ENCODE measurements at regions not wholly inside any gene's neighbourhood (a gene's known extent, or its start where the extent isn't known, plus 50 kb on each side); places are given as distances from the start of the nearest gene placed in this dataset.

DNA sequence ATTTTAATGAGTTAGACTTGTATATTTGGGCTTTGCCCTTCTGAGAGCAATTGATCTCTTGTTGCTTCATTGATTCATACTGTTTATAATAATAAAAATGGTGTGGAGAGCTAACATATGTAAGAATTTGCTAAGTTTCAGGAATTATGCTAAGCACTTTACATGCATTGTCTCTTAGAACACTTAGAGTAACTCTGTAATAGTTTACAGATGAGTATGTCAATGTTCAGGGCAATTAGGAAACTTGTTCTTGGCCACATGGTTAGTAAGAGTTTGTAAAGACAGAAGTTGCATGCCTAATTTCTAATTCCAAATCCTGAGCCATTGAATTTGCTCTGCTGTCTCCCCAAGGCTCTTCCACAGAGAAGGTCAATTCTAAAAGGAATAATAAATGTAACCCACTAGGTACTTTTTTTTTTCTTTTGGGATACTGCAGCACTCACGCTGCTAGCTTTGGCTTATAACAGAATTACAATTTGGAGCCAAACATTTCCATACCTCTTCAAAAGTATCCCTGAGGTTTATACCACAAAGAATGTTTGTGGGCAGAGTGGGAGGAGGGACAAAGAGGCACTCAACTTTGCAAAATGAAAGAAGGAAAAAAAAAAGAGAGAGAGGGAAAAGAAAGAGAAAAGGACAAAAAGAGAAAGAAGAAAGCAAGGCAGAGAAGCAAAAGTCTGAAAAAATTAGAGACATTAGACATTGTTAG, 232.4 kb downstream of the CALCRL start:
- H3K27me3 ChIP-seq (ENCODE audit: insufficient read depth, low read length) = no peaks in the 10 kb centered on the region
- H3K4me3 ChIP-seq (ENCODE audit: insufficient read depth, low read length) = no peak overlapping the region
- H2AFZ ChIP-seq (ENCODE audit: low read length) = no peak overlapping the region
- H3K4me1 ChIP-seq (ENCODE audit: insufficient read depth, low read length) = no peaks in the 10 kb centered on the region
- no peaks in the 10 kb centered on the region for H4K20me1 ChIP-seq (ENCODE audit: insufficient read depth, low read length)
- H3K4me2 ChIP-seq (ENCODE audit: insufficient read depth, low read length) = no peak overlapping the region
- TF ChIP-seq, protein P1, sequence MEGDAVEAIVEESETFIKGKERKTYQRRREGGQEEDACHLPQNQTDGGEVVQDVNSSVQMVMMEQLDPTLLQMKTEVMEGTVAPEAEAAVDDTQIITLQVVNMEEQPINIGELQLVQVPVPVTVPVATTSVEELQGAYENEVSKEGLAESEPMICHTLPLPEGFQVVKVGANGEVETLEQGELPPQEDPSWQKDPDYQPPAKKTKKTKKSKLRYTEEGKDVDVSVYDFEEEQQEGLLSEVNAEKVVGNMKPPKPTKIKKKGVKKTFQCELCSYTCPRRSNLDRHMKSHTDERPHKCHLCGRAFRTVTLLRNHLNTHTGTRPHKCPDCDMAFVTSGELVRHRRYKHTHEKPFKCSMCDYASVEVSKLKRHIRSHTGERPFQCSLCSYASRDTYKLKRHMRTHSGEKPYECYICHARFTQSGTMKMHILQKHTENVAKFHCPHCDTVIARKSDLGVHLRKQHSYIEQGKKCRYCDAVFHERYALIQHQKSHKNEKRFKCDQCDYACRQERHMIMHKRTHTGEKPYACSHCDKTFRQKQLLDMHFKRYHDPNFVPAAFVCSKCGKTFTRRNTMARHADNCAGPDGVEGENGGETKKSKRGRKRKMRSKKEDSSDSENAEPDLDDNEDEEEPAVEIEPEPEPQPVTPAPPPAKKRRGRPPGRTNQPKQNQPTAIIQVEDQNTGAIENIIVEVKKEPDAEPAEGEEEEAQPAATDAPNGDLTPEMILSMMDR (IDR thresholded peaks at IDR 0.05; ENCODE audit: extremely low read depth, low read depth, low read length) = no peak
- no peaks in the 10 kb centered on the region for H3K36me3 ChIP-seq (ENCODE audit: insufficient read depth, low read length)
- H3K27ac ChIP-seq (ENCODE audit: low read depth, low read length) = no peak overlapping the region
- H3K9me3 ChIP-seq (ENCODE audit: low read depth, low read length) = no peaks in the 10 kb centered on the region
- DNase-seq (ENCODE audit: insufficient read length, low spot score, missing footprints) = no peak
- no peaks in the 10 kb centered on the region for H3K79me2 ChIP-seq (ENCODE audit: insufficient read depth, low read length)

DNA sequence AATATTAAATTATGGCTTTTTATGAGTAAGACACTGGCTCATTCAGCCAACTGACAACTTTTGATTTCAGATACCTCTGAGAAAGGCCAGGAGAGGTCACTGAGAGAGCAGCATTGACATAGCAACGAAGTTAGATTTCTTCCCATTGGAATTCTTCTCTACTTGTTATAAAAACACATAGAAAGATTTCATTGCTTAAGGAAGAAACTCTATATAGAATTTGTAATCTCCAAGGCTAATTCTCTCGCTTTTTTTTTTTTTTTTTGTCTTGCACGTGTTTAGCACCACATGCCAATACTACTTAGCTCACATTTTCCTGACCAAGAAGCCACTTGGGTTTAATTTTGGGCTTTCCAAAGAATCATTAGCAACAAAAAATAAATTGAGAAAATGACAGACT, 233.7 kb downstream of the CALCRL start:
- Histone ChIP-seq H3K4me3 (ENCODE audit: insufficient read depth, low read length) (no peak overlapping the region), H3K27ac (ENCODE audit: low read depth, low read length) (no peak overlapping the region), H3K79me2 (ENCODE audit: insufficient read depth, low read length) (no peaks in the 10 kb centered on the region), H3K27me3 (ENCODE audit: insufficient read depth, low read length) (no peaks in the 10 kb centered on the region), H4K20me1 (ENCODE audit: insufficient read depth, low read length) (no peaks in the 10 kb centered on the region), H3K36me3 (ENCODE audit: insufficient read depth, low read length) (no peaks in the 10 kb centered on the region), H3K4me2 (ENCODE audit: insufficient read depth, low read length) (no peak overlapping the region), H3K4me1 (ENCODE audit: insufficient read depth, low read length) (no peaks in the 10 kb centered on the region), H3K9me3 (ENCODE audit: low read depth, low read length) (no peaks in the 10 kb centered on the region), H2AFZ (ENCODE audit: low read length) (no peak overlapping the region)
- no peak for DNase-seq (ENCODE audit: insufficient read length, low spot score, missing footprints)
- TF ChIP-seq, protein P1 (IDR thresholded peaks at IDR 0.05; ENCODE audit: extremely low read depth, low read depth, low read length) = no peak

DNA sequence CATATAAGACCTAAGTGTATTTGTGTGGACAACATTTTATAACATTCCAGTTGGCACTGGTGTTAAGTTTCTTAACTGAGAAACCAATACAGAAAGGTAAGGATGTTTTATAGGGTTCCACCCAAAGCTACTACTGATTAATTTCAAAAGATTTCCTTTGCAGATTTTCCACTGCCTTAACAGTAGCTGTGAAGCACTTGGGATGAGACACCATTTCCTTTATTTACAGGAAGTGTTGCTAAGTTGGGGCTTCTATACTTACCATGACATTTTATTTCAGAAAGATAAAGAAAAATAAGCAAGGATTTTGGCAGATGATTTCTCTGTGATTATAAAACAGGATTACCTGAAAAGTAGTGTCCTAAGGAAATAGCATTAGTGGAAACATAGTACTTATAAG, 234.3 kb downstream of the CALCRL start:
- Histone ChIP-seq H3K4me2 (ENCODE audit: insufficient read depth, low read length) (no peak overlapping the region), H3K79me2 (ENCODE audit: insufficient read depth, low read length) (no peaks in the 10 kb centered on the region), H3K9me3 (ENCODE audit: low read depth, low read length) (no peaks in the 10 kb centered on the region), H3K27ac (ENCODE audit: low read depth, low read length) (no peak overlapping the region), H4K20me1 (ENCODE audit: insufficient read depth, low read length) (no peaks in the 10 kb centered on the region), H3K36me3 (ENCODE audit: insufficient read depth, low read length) (no peaks in the 10 kb centered on the region), H3K4me1 (ENCODE audit: insufficient read depth, low read length) (no peaks in the 10 kb centered on the region), H3K27me3 (ENCODE audit: insufficient read depth, low read length) (no peaks in the 10 kb centered on the region), H3K4me3 (ENCODE audit: insufficient read depth, low read length) (no peak overlapping the region), H2AFZ (ENCODE audit: low read length) (no peak overlapping the region)
- DNase-seq (ENCODE audit: insufficient read length, low spot score, missing footprints) = no peak
- TF ChIP-seq, protein P1 (IDR thresholded peaks at IDR 0.05; ENCODE audit: extremely low read depth, low read depth, low read length) = no peak

DNA sequence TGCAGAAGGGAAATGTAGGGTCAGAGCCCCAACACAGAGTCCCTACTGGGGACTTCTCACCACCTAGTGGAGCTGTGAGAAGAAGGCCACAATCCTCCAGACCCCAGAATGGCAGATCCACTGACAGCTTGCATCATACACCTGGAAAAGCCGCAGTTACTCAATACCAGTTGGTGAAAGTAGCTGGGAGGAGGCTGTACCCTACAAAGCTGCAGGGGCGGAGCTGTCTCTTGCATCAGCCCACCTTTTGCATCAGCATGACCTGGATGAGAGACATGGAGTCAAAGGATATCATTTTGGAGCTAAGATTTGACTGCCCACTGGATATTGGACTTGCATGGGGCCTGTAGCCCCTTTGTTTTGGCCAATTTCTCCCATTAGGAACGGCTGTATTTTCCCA, 237.3 kb downstream of the CALCRL start:
- Histone ChIP-seq H3K4me3 (ENCODE audit: insufficient read depth, low read length) (no peak overlapping the region), H2AFZ (ENCODE audit: low read length) (no peak overlapping the region), H3K4me2 (ENCODE audit: insufficient read depth, low read length) (no peak overlapping the region), H3K9me3 (ENCODE audit: low read depth, low read length) (no peaks in the 10 kb centered on the region), H3K79me2 (ENCODE audit: insufficient read depth, low read length) (no peaks in the 10 kb centered on the region), H3K27ac (ENCODE audit: low read depth, low read length) (no peak overlapping the region), H3K27me3 (ENCODE audit: insufficient read depth, low read length) (no peaks in the 10 kb centered on the region), H3K4me1 (ENCODE audit: insufficient read depth, low read length) (no peaks in the 10 kb centered on the region), H4K20me1 (ENCODE audit: insufficient read depth, low read length) (no peaks in the 10 kb centered on the region), H3K36me3 (ENCODE audit: insufficient read depth, low read length) (no peaks in the 10 kb centered on the region)
- TF ChIP-seq, protein P1 (IDR thresholded peaks at IDR 0.05; ENCODE audit: extremely low read depth, low read depth, low read length) = no peak
- no peak for DNase-seq (ENCODE audit: insufficient read length, low spot score, missing footprints)
